ENCODE measurements at regions not wholly inside any gene's neighbourhood (a gene's known extent, or its start where the extent isn't known, plus 50 kb on each side); places are given as distances from the start of the nearest gene placed in this dataset.
A peak's percentile ranks its signal among the peaks of the same experiment; 100 is the strongest.

- no peak overlapping the region for H3K4me3 ChIP-seq (ENCODE audit: control insufficient read depth, low read depth, low read length)
- no peak for DNase-seq (ENCODE audit: low read depth)
- no peak for TF ChIP-seq CTCF (IDR thresholded peaks at IDR 0.05; ENCODE audit: control insufficient read depth, insufficient read depth, low read depth, low read length, missing control alignments)
Observed at GRCh38 chr14:85438001-85438400, 91.9 kb upstream of the FLRT2 start.

GRCh38 chr14:85438481-85438942, 91.4 kb upstream of the FLRT2 start:
- TF ChIP-seq CTCF (IDR thresholded peaks at IDR 0.05; ENCODE audit: control insufficient read depth, insufficient read depth, low read depth, low read length, missing control alignments), result no peak
- DNase-seq (ENCODE audit: low read depth), result no peak
- no peak overlapping the region for H3K4me3 ChIP-seq (ENCODE audit: control insufficient read depth, low read depth, low read length)

GRCh38 chr14:85439696-85440328, 90.1 kb upstream of the FLRT2 start:
- H3K4me3 ChIP-seq (ENCODE audit: control insufficient read depth, low read depth, low read length), result no peak overlapping the region
- TF ChIP-seq CTCF (IDR thresholded peaks at IDR 0.05; ENCODE audit: control insufficient read depth, insufficient read depth, low read depth, low read length, missing control alignments), result no peak
- peak; percentile 18 for DNase-seq (ENCODE audit: low read depth)

GRCh38 chr14:85441909-85442643, 87.9 kb upstream of the FLRT2 start:
- DNase-seq (ENCODE audit: low read depth), result no peak

GRCh38 chr14:85442996-85443395, 86.9 kb upstream of the FLRT2 start:
- H3K4me3 ChIP-seq (ENCODE audit: control insufficient read depth, low read depth, low read length), result no peak overlapping the region
- TF ChIP-seq CTCF (IDR thresholded peaks at IDR 0.05; ENCODE audit: control insufficient read depth, insufficient read depth, low read depth, low read length, missing control alignments), result no peak
- DNase-seq (ENCODE audit: low read depth), result no peak

More at GRCh38 chr14:85441909-85442643, 87.9 kb upstream of the FLRT2 start:
- H3K4me3 ChIP-seq (ENCODE audit: control insufficient read depth, low read depth, low read length), result no peak overlapping the region
- no peak for TF ChIP-seq CTCF (IDR thresholded peaks at IDR 0.05; ENCODE audit: control insufficient read depth, insufficient read depth, low read depth, low read length, missing control alignments)

- H3K4me3 ChIP-seq (ENCODE audit: control insufficient read depth, low read depth, low read length), result no peak overlapping the region
- no peak for TF ChIP-seq CTCF (IDR thresholded peaks at IDR 0.05; ENCODE audit: control insufficient read depth, insufficient read depth, low read depth, low read length, missing control alignments)
- DNase-seq (ENCODE audit: low read depth), result no peak
Observed at GRCh38 chr14:85444635-85445034, 85.3 kb upstream of the FLRT2 start.
